ENCODE measurements at regions not wholly inside any gene's neighbourhood (a gene's known extent, or its start where the extent isn't known, plus 50 kb on each side); places are given as distances from the start of the nearest gene placed in this dataset.
A peak's percentile ranks its signal among the peaks of the same experiment; 100 is the strongest.
"Not testable (repeated sequence)": the region's sequence is repeated elsewhere in the genome, so short reads cannot be mapped to it uniquely, and the experiment has no call there.

DNA sequence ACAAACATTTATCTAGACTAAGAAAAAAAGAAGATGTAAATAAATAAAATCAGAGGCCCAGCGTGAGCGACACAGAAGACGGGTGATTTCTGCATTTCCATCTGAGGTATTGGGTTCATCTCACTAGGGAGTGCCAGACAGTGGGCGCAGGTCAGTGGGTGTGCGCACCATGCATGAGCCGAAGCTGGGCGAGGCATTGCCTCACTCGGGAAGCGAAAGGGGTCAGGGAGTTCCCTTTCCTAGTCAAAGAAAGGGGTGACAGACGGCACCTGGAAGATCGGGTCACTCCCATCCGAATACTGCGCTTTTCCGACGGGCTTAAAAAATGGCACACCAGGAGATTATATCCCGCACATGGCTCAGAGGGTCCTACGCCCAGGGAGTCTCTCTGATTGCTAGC is 79.5 kb upstream of the ABCD2 start:
- DNase-seq (ENCODE audit: low spot score); in situ Hi-C loops (cut with MboI; ENCODE audit: low pct_unique_long_range_greater_than_20kb, low sequenced_read_pairs, unreplicated experiment): not testable (repeated sequence)

DNA sequence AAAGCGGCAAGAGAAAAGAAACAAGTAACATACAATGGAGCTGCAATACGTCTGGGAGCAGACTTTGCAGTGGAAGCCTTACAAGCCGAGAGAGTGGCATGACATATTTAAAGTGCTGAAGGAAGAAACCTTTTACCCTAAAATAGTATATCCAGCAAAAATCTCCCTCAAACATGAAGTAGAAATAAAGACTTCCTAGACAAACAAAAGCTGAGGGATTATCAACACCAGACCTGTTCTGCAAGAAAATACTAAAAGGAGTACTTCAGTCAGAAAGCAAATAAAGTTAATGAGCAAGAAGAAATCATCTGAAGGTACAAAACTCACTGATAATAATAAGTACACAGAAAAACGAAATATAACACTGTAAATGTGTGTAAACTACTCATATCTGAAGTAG is 77.5 kb upstream of the ABCD2 start:
- in situ Hi-C loops (cut with MboI; ENCODE audit: low pct_unique_long_range_greater_than_20kb, low sequenced_read_pairs, unreplicated experiment): no loop called here
- no peak for DNase-seq (ENCODE audit: low spot score)
- TF ChIP-seq, protein P1, sequence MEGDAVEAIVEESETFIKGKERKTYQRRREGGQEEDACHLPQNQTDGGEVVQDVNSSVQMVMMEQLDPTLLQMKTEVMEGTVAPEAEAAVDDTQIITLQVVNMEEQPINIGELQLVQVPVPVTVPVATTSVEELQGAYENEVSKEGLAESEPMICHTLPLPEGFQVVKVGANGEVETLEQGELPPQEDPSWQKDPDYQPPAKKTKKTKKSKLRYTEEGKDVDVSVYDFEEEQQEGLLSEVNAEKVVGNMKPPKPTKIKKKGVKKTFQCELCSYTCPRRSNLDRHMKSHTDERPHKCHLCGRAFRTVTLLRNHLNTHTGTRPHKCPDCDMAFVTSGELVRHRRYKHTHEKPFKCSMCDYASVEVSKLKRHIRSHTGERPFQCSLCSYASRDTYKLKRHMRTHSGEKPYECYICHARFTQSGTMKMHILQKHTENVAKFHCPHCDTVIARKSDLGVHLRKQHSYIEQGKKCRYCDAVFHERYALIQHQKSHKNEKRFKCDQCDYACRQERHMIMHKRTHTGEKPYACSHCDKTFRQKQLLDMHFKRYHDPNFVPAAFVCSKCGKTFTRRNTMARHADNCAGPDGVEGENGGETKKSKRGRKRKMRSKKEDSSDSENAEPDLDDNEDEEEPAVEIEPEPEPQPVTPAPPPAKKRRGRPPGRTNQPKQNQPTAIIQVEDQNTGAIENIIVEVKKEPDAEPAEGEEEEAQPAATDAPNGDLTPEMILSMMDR (IDR thresholded peaks at IDR 0.05; ENCODE audit: extremely low read depth, insufficient read depth, missing control alignments): no peak

DNA sequence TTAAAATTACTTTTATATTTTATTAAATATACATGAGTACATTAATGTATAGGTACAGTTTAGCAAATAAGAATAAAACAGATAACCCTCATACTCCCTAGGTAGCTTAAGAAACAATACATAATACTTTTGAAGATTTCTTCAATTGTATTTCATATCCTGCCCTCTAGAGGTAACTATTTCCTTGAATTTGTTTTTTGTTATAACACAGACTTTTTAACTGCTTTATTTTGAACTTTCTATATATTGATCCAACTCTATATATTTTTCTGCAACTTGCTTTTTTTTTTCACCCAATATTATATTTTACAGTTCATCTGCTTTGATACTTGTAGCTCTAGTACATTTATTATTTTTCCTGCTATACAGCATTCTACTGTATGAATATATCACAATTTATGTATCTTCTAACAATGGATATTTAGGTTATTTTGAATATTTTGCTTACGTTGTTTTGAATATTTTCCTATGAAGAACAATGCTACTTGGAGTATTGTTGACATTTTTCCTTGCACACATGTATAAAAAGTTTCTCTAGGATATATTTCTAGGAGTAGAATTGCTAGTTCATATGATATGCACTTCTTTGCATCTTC is 72.8 kb upstream of the ABCD2 start:
- TF ChIP-seq, protein P1 (IDR thresholded peaks at IDR 0.05; ENCODE audit: extremely low read depth, insufficient read depth, missing control alignments): peak; percentile 35
- peak; percentile 28 for DNase-seq (ENCODE audit: low spot score)
- in situ Hi-C loops (cut with MboI; ENCODE audit: low pct_unique_long_range_greater_than_20kb, low sequenced_read_pairs, unreplicated experiment): no loop called here

GRCh38 chr12:39685854-39686657 is 66.5 kb upstream of the ABCD2 start:
- DNase-seq (ENCODE audit: low spot score): no peak
- TF ChIP-seq, protein P1 (IDR thresholded peaks at IDR 0.05; ENCODE audit: extremely low read depth, insufficient read depth, missing control alignments): no peak
- in situ Hi-C loops (cut with MboI; ENCODE audit: low pct_unique_long_range_greater_than_20kb, low sequenced_read_pairs, unreplicated experiment): no loop called here

DNA sequence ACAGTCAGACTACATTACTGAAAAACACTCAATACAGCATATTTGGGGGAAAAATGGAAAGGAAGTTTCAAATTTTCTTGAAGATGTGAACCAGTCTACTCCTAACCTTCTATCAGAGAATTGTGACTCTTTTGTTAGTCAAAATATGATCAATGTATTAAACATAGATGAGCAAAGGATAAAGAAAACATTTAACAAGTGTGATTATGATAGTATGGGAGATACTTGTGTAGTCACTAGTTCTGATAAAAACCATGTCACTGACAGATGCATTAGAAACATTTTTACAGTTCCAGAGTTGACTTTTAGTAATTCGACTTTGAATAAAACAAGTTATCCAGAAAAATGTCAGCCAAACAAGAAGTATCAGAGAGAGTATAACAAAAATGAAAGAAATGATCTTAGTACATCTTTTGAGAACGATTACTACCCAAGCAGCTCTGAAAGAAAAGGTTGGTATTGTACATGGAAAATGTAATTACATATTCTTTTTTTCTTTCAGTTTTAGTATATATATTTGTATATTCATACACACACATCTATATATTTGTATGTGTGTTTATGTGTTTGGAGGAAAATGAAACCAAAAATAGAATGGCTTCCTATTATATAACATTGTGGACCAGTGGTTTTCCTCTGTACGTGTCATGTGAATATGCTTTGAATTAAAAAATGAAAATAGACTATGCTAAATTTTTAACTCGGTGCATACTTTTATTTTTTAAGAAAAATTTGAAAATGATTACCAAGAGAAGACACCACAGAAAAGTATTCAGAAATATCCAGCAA is 63.3 kb upstream of the ABCD2 start:
- DNase-seq (ENCODE audit: low spot score): no peak
- in situ Hi-C loops (cut with MboI; ENCODE audit: low pct_unique_long_range_greater_than_20kb, low sequenced_read_pairs, unreplicated experiment): no loop called here
- TF ChIP-seq, protein P1 (IDR thresholded peaks at IDR 0.05; ENCODE audit: extremely low read depth, insufficient read depth, missing control alignments): no peak

- DNase-seq (ENCODE audit: low spot score): no peak
- TF ChIP-seq, protein P1 (IDR thresholded peaks at IDR 0.05; ENCODE audit: extremely low read depth, insufficient read depth, missing control alignments): no peak
- in situ Hi-C loops (cut with MboI; ENCODE audit: low pct_unique_long_range_greater_than_20kb, low sequenced_read_pairs, unreplicated experiment): no loop called here
Measured at GRCh38 chr12:39675263-39675662, 55.7 kb upstream of the ABCD2 start.

- in situ Hi-C loops (cut with MboI; ENCODE audit: low pct_unique_long_range_greater_than_20kb, low sequenced_read_pairs, unreplicated experiment): no loop called here
- no peak for DNase-seq (ENCODE audit: low spot score)
- TF ChIP-seq, protein P1 (IDR thresholded peaks at IDR 0.05; ENCODE audit: extremely low read depth, insufficient read depth, missing control alignments): no peak
Measured at GRCh38 chr12:39672976-39673375, 53.4 kb upstream of the ABCD2 start.
